A673 (cell line): ENCODE measurements at regions not wholly inside any gene's neighbourhood (a gene's known extent, or its start where the extent isn't known, plus 50 kb on each side); places are given as distances from the start of the nearest gene placed in this dataset.

Experiments
- CTCF ChIP-seq: fragments of 300-800, 200-600 bp; sonication (generic); conservative IDR thresholded peaks from 2 replicates; pipeline ENCODE4 v1.5.1; 2017; ENCODE audit warnings: low read depth, mild to moderate bottlenecking, antibody characterized with exemption, low read length, moderate library complexity, mixed read lengths
- EZH2 ChIP-seq: fragments of 200-600 bp; sonication (generic); IDR thresholded peaks from 2 replicates; pipeline ENCODE4 v1.6.1; 2017; ENCODE audit warnings: borderline replicate concordance, low read depth, mild to moderate bottlenecking, mixed read lengths, antibody characterized with exemption, low read length; ENCODE audit not compliant: poor library complexity, severe bottlenecking

DNA sequence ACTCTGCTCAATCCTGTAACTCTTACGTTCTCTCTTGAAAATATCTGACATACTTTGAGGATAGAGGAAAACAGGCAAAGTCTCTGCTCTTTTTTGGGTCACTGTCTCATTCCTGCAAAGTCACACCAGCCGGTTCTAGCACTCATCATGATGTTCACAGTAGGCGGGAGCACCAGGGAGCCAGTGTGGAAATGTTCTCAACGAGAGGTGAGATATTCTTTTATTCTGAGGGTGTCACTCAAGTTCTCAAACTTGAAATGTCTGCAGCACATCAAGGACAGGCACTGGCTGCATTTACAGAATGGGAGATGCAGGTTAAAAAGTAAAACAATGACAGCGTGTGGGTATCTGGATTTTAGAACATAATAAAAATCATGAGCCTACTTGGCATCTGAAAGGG lies 714.7 kb downstream of the QKI start:
- TF ChIP-seq CTCF (no peak), EZH2 (no peak)
